ENCODE measurements at regions not wholly inside any gene's neighbourhood (a gene's known extent, or its start where the extent isn't known, plus 50 kb on each side); places are given as distances from the start of the nearest gene placed in this dataset.
"Not testable (repeated sequence)": the region's sequence is repeated elsewhere in the genome, so short reads cannot be mapped to it uniquely, and the experiment has no call there.

DNA sequence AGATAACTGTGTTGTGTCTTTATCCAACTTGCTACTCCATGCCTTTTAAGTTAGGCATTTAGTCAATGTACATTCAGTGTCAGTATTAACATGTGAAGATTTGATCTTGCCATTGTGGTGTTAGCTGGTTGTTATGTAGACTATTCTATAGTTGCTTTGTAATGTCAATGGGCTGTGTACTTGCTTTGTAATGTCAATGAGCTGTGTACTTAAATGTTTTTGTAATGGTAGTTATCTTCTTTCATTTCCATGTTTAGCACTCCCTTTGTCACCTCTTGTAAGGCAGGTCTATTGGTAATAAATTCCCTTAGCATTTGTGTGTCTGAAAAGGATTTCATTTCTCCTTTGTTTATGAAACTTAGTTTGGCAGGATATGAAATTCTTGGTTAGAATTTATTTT lies 53.4 kb downstream of the MC4R start:
- no peak for DNase-seq

DNA sequence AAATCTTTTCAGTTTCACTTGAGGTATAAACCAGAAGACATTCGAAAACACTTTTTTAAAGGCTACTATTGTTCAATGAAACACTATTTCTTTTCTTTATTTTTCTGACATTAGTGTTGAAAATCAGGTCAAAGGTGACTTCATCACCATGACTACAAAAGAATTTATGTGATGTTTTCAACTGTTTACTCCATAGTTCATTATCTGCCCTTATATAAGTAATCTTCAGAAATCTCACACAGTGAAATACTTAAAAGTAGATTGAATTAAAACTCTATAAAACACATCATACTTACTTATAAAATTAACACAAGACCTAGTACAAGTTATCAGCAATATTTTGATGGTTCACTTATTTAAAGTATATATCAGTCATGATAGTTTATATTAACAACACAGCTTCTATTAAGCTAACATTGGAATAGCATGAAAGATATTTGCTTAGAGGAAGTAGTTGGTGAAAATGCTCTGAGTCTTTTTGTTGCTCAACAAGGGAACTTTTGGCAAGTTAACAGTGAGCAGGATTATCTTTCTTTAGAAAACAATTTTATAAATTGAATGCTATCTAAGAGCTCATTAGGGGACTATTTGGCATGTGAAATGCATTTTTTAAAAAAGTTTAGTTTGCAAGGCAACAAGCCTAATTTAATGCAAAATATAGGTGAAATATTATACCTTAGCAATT lies 60.8 kb downstream of the MC4R start:
- DNase-seq: no peak

GRCh38 chr18:60295674-60296073 lies 76.9 kb downstream of the MC4R start:
- no peak for DNase-seq

GRCh38 chr18:60292186-60292585 lies 80.4 kb downstream of the MC4R start:
- DNase-seq: no peak

DNA sequence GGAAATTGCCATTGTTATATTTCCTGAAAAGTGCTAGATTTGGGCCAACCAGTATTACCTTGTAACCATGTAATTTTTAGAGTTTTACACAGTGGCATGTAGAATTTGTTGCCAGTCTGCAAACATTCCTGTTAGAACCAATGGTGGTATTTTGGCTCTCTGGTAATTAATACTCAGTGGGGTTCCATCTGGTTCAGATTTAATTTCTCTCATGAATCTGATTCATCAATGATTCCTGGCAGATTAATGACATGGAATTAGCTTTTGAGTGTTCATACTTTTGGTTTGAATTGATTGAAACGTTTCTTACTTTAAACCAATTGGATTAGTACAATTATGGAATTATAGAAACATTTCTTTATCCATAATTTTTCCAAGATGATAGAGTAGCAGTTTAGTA lies 93.2 kb downstream of the MC4R start:
- no peak for DNase-seq

- no peak for DNase-seq
Observed at GRCh38 chr18:60277855-60278480, 94.6 kb downstream of the MC4R start.

- DNase-seq: no peak
Observed at GRCh38 chr18:60267391-60268058, 105.0 kb downstream of the MC4R start.

GRCh38 chr18:60266558-60266957 lies 106.0 kb downstream of the MC4R start:
- DNase-seq: no peak

- no peak for DNase-seq
Observed at GRCh38 chr18:60259052-60259681, 113.4 kb downstream of the MC4R start.

DNA sequence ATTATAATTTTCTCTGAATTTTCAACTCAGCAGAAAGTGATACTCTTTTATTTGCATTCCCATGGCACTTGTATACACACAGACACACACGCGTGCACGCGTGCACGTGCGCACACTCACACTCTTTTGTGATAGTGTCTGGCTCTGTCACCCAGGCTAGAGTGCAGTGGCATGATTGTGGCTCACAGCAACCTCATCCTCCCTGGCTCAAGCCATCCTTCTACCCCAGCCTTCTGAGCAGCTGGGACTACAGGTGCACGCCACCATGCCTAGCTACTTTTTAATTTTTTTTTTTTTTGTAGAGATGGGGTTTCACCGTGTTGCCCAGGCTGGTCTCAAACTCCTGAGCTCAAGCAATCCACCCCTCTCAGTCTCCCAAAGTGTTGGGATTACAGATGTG lies 123.2 kb downstream of the MC4R start:
- DNase-seq: no peak

DNA sequence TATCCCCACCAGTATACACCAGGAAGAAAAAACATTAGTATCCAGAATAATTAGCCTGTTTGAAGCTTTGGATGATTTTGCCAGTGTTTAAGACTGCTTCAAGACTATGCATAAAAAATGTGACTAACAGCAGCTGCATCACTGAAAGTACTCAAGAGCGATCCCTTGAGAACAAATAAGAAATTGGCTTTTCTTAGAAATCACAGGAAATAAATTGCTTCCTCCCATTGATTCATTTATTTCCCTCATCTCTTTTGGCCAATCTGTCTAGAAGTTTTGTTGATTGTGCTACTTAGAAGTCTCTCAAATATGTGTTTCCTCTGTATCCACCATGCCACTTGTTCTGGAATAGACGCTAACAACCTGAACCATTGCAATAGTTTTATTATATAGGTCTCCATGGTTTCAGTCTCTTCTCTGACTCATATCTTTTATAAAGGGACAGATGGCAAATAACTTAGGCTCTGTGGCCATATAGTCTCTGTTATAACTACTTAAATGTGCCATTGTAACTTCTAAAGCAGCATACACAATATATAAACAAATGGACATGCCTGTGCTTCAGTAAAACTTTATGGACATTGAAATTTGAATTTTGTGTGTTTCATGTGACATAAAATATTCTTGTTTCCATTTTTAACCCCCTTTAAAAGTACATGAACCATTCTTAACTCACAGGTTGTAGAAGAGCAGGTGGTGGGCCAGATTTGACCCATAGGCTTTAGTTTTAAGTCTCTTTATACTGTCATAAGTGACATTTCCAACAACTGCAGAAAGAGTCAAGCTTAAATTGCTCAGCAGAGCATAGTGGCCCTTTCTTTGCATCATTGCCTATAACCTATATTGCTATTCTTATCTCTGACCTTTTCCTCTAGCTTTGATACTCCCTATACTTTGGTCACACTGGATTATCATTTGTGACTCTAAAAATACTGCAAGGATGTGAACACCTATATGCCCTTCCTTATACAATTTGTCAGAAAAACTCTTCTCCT lies 123.9 kb downstream of the MC4R start:
- DNase-seq: no peak

GRCh38 chr18:60247103-60247502 lies 125.5 kb downstream of the MC4R start:
- DNase-seq: no peak

DNA sequence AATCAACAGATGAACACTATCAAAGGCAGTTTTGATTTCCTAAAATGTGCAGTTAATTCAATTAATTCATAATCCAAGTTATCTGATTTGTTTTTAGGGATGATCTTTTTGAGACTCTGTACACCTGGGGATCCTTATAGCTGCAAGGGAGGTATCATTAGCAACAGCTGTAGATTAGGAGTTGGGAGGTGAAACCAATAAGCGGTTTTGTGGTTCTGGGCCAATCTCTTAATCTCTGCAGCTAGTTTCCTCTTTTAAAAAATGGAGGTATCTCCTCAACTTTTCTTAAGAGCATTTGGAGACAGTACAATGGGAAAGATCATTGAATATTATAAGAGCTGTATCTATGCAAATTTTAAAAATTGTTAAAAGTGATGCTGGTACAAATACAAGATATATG lies 126.0 kb downstream of the MC4R start:
- DNase-seq: no peak

- no peak for DNase-seq
Observed at GRCh38 chr18:60245096-60245495, 127.5 kb downstream of the MC4R start.

- not testable (repeated sequence) for DNase-seq
Observed at GRCh38 chr18:60239024-60239710, 133.4 kb downstream of the MC4R start.

GRCh38 chr18:60235164-60235563 lies 137.4 kb downstream of the MC4R start:
- DNase-seq: no peak

DNA sequence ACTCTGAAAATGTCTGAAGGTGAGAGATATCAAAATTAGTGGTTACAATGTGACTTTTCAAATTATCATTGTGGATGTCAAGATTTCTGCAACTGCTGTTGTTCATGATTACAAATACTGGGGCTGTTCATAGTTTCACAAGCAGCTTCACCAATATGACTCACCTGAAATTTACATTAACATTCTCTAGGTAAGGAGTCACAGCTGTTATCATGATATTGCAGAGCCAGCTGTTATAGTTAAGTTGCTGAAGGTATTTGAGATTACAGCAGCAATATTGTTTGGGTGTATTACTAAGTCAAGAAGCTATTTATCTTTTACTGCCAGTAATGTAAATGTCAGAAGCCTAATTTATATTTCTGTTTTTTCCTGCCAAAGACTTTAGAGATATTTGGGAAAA lies 140.0 kb downstream of the MC4R start:
- no peak for DNase-seq

DNA sequence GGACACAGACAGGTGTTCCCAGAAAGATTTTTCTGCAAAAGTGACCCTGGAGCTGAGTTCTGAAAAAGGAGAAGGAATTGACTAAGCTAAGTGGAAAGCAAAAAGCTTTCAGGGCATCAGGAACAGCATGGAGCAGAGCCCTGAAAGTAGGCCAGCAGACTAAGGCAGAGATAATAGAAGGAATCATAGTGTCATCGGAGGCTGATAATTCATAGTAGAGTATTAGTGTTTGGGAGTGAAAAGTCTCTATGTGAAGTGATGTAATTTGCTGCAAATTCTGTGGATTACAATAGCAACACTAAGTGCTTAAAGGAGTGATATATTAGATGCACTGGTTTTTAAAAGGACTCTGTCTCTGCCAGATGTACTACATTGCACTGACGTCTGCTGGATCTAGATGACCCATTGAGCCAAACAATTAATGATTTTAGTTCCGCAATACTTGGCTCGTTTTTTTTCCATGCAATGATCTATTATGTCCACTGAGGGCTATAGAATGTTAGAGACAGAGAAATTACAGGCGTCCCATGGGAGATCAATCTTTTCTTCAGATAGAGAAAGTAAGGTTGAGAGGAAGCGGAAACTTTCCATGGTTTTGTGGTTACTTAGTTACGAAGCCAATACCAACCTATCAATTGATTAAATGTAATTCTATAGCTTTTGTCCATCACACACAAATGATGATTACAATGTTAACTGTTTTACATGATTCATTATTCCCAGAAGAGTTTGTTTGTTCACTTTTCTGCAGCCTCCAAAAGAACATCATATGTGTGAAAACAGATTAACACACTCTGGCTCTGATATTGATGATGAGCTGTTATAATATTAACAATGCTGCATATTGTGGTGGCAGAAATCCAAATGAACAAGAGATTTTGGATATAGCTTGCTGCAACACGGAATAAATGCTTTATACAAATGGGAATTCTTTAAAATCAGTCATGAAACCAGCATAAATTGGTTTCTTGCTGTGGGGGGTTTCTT lies 143.7 kb downstream of the MC4R start:
- DNase-seq: no peak

DNA sequence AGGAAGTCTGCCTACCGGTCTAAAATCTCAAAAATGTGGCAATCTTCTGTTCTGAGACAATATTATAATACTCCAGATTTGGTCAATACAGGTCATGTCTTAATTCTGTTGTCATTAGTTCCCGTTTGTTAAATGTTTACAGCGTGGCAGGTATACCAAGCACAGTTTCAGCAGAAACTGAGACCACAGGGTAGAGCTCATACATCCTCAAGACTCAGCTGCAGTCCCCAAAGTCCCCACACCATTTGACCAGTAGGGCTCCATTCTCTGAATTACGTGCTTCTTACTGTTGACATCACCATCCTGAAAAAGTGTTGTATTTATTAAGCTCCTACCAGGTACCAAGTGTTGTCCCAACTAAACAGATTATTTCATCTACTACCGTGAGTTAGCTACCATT lies 157.1 kb downstream of the MC4R start:
- DNase-seq: no peak

DNA sequence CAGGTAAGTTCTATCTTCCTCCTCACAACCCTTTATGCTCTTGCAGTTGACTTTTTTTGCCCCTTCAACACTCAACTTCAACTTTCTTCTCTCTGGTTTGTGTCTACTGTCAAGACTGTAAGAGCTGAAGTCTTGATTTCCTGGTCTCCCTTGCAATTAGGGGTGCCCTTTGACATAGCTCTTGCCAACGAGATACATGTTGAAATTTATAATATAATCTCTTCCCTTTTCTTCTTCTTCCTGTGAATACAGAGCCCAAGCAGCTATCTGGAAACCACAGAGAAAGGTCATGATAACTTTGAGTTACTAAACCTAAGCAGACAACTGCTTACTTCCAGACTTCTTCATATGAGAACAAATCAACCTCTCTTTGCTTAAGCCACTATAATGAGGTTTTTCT lies 163.5 kb downstream of the MC4R start:
- no peak for DNase-seq

DNA sequence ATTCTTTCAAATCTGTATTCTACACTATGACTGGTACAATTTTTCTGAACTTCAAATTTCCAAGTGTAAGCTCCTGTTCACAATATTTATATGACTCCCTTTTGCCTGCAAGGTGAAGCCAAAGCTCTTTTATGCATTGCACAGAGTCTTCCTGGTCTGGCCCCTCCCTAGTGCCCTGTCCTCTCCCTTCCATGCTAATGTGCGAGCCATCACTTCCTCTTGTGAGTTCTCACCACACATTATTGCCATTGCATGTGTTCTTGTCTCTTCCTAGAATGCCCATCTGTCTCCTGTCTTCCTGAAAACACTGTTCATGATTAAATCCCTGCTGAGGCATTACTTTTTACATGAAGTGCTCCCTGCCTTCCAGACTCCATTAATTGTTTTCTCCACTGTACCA lies 169.9 kb downstream of the MC4R start:
- DNase-seq: no peak
